HG02623 (cell line): ENCODE measurements at regions not wholly inside any gene's neighbourhood (a gene's known extent, or its start where the extent isn't known, plus 50 kb on each side); places are given as distances from the start of the nearest gene placed in this dataset.
"Not testable (repeated sequence)": the region's sequence is repeated elsewhere in the genome, so short reads cannot be mapped to it uniquely, and the experiment has no call there.

Source experiments
- ATAC-seq: cut with Tn5 transposase; IDR thresholded peaks from one replicate; pipeline ENCODE4 v1.9.1; 2021; ENCODE audit warnings: moderate library complexity; ENCODE audit not compliant: unreplicated experiment

DNA sequence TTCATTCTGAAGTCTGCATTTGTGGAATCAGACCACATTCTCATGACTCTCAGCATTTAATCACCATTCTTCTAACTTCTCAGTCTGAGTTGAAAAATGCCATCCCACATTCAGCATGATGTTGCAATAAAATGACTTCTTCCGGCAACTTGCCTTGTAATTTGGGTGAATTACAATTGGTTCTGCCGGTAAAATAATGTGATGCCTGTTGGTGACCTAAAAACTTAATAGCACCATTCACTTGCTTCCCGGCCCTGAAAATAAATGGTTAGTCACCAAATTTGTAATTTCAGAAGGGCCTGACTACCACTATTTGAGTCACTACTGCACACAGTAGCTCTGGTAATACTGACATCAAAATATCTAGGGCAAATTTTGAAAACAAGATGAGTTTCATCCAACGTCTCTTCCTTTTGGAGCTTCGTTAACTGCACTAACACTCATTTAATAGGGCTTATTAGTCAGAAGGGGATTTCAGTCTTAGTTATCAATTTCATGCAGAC is 637.1 kb upstream of the CHAC2 start:
- ATAC-seq = no peak

DNA sequence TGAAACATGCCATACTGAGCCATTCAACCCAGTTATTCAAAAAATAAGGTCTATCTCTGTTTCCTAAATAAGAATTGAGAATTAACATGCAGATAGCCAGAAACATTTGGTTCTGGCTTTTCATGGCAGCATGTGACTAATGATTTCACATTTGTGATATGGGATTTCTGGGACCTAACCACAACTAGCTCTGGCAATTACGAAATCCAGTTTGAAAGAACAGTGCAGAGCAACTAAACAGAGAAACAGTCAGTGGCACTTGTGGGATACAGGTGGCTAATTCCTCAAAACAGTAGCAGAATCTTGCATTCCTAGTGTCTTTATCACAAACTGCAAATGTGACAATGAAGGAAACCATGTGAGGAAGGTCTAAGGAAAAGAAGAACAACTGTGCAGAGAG is 637.8 kb upstream of the CHAC2 start:
- ATAC-seq = no peak

DNA sequence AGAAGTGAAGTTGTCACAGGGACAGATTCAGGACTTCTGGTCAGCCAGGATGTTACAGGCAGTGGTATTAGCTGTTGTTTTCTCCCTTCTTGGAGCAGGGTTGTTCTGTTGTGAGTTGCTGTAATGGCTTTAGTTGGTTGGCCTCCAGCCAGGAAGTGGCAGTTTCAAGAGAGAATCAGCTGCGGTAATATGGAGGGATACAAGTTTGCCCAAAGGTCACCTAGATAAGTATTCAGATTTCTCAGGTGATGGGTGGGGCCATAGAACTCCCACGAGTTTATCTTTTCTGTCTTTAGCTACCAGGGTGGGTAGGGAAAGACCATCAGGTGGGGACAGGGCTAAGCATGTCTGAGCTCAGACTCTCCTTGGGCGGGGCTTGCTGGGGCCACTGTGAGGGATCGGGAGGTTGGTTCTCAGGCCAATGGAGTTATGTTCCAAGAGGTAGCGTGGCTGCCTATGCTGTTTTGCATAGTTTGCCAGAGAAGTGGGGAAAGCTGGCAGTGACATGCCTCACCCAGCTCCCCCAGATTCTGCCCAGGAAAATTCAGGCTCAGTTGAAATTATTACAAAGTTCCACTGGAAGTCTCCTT is 640.4 kb upstream of the CHAC2 start:
- ATAC-seq = no peak

DNA sequence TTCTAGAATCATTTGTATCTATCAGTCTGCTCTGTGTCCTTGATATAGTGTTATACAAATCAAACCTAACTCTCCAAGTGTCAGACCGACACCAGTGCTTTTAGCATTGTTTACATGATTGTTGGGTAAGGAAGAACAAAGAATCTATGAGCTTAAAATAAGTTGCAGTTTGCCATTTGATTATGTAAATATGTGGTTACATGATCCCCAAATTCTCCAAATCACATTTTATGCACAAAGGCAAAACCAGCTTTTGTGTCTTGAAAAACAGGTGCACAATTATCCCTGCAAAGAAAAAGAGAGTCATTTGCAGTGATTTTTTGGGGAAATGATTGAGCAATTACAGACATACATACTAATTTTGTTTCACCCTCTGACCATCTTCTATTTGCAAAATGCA is 652.6 kb upstream of the CHAC2 start:
- no peak for ATAC-seq

DNA sequence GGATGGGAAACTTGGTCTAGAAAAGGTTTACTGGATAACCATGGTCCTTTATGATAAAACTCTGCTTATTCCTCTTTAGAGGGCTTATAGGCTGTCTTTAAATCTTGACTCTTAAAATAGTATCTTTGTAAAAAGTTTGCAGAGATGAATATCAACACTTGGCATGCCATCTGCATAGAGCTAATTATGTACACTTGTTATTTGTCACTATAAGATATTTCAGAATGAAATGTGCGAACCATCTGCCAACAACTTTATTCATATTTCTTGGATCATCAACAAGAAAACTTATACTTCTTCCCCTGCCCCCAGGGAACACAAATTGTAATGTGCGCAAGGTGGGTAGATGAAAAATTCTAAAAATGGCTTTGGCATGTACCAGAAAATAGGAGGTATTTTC is 653.0 kb upstream of the CHAC2 start:
- ATAC-seq = no peak

DNA sequence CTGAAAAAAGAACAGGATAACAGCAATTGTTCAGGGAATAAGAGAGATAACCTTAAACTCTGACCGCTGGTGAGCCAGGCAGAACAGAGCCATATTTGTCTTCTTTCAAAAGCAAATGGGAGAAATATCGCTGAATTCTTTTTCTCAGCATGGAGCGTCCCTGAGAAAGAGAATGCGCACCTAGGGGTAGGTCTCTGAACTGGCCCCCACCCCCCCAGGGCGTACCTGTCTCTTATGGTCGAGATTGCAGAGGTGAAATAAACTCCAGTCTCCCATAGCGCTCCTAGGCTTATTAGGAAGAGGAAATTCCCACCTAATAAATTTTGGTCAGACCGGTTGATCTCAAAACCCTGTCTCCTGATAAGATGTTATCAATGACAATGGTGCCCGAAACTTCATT is 655.2 kb upstream of the CHAC2 start:
- not testable (repeated sequence) for ATAC-seq

DNA sequence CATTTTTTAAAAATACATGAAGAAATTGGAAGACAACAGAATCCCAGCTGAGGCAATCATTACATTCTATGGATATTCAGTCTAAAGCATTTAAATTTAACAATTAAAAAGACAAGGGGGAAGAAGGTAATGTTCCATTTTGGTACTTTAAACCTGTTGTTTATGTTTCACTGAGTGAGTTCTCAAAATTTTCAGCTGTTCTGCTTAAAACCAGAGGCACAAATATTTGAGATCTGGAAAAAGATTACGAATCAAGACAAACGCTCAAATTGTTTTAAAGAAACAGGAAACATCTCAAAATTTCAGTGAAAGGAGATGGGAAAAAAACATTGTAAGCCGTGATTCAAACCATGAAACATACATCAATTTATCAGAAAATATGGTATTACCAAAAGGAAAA is 656.2 kb upstream of the CHAC2 start:
- no peak for ATAC-seq

DNA sequence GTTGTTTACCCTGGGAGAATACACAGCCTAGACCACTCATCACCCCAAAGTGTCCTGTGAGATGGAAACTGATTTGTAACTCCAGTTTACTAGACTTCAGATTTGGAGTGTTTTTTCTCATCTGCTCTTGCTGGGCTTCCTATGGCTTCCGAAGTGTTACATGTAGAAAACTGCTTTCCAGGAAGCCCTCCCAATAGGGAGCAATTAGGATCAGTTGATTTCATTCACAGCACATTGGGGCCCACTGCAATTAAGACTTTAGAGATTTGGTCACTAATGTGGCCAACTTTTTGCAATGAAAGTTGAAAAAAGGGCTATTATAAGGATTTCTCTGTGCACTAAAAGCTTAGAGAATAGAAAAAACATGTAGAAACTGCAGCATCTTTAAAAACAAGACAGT is 656.6 kb upstream of the CHAC2 start:
- ATAC-seq = no peak

DNA sequence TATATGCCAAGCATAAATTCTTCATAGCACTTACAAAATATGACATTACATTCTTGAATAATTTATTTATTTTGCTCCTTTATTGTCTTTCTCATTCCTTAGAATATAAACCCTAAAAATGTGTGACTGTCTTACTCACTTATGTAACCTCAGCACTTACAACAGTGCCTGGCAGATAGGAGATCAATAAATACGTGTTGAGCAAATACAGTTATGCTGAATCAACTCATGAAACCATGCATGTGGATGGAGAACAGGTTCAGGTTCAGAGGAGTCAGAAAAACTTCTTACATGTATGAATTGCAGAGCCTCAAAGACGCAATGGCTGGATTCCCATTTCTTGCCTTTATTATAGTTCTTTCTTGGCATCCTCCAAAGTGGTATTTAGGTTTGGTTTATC is 659.4 kb upstream of the CHAC2 start:
- ATAC-seq = no peak

DNA sequence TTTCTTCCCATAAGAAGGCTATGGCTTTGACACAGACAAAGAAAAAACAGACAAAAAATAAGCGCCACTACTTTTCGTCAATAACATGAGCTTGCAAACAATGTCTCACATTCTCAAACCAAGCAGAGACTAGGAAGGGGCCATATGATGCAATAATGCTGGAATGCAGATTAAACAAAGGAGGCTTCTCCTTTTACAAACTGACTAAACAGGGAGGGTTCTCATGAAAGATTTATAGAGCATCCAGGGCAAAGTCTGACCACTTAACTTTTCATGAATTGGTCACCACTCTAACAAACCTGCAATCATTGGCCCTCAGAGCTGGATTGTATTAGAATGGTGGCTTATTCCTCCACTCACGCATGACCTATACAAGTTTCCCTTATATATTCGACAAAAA is 663.3 kb upstream of the CHAC2 start:
- no peak for ATAC-seq

DNA sequence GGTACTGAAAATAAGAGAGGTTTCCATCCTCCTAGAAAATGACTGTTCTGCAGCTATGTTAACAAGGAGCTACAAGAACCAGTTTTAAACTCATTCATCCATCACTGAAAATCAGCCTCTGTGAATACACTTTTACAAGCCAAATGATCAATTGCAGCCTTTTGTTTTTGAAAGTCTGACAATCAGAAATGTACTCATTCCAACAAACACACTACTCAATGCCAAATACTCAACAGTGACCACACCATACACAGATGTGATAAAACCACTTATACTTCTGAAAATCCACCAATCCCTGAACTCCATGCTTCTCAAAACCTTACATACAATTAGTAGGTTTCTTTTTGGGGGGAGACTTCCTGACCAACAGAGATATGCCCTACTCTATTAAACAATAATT is 663.9 kb upstream of the CHAC2 start:
- ATAC-seq = no peak

DNA sequence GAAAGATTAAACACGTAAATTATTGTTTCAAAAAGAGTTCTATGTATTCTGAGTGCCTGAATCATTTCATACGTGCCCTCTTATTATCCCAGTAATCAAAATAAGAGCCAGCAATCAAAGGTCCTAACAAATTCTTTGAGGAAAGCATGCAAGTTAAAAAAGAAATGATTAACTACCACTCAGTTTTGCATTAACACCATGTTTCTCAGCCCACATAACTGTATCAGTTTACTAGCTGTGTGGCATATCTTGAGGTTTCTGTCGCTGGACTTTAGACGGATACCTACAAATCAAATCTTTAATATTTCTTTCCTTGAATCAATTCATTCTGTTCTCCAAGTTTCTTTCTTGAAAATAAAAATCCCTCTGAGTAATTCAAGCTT is 668.9 kb upstream of the CHAC2 start:
- no peak for ATAC-seq

DNA sequence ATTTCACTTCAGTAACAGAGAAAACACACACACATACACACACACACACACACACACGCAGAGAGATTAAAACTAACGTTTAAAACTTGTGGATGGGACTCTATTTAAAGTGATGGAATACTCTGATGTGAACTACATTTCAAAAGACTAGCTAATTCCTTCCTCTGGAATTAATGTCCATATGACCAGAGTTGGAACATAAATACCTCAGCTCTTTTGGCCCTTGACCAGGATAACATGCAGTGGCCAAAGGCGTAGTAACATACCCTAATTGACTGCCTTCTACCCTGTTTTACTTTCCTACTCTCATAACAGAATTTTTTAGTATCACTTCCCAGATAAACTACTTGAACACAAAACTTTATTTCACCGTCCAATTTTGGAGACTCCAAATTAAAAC is 671.3 kb upstream of the CHAC2 start:
- ATAC-seq = no peak

DNA sequence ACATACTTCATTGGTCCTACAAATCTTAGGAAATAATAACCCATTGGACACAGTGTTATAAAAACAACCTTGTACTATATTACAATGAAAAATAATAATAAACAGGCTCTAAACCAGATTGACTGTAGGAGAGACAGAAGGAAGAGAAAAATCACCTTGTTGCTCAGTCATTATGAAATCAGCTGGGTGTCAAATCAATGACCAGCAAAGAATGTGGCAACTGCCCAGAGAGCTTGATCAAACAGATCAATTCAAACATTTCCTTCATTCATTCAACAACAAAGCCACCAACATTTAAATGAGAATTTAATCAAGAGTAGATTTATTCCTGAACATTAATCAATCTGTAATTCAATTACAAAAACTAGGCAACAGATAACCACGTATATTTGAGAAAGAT is 671.9 kb upstream of the CHAC2 start:
- ATAC-seq = no peak

DNA sequence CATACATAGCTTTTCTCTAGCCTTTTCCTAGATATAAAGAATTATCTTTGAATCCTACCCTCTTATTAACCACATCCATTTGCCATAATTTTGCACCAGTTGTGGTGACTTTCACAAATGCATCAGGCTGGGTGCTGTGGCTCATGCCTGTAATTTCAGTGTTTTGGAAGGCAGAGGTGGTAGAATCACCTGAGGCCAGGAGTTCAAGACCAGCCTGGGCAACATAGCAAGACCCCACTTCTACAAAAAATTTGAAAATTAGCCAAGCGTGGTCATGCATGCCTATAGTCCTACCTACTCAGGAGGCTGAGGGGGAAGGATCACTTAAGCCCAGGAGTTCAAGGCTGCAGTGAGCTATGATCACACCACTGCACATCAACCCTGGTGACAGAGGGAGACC is 672.4 kb upstream of the CHAC2 start:
- no peak for ATAC-seq

DNA sequence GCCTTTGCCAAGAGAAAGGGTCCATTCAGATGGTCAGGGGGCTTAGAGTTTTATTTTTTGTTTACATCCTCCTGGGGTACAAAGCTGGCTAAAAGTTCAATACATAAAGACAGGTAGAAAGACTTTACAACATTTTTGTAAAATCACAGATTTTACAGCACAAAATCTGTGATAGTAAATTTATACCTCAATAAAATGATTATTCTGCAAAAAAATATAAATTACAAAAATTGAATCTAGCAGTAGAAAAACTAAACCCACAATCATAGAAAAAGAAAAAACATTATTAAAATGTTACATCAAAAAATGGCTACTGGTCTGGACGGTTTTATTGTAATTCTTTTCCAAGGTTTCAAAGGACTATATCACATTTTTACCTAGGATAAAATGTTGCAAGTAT is 674.2 kb upstream of the CHAC2 start:
- ATAC-seq = no peak

DNA sequence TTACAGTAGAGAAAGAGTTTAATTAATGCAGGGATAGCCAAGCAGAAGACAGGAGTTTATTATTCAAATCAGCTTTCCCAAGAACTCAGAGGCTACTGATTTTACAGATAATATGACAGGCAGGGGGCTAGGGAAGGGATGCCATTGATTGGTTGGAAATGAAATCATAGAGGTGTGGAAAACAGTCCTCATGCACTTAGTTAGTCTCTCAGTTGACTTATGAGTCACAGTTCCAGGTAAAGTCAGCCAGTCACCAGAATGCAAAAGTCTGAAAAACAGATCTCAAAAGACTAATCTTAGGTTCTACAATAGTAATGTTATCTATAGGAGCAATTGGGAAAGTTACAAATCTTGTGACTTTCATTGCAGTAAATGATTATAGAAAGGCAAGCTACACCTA is 676.4 kb upstream of the CHAC2 start:
- ATAC-seq = no peak

DNA sequence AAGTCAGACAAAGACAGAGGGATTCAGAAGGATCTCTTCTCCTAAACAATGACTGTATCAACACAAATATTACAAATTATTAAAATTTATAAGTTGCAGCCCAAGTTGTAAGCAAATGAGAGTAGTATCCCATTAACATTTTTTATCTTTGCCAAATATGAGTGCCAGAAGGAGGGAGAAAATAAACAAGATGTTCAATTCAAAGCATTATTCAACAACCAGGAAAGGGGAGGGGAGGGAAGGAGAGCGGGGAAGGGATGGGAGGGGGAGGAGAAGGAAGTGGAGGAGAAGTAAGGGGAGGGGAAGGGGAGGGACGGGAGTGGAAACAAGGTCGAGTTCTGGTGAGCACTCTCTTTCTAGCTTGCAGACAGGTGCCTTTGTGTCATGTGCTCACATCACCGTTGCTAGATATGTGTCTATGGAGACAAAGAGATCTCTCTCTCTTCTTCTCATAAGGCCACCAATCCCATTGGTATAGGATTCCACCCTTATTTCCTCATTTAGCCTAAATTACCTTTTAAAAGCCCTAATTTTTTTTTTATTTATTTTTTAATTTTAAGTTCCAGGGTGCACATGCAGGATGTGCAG is 679.6 kb upstream of the CHAC2 start:
- no peak for ATAC-seq

DNA sequence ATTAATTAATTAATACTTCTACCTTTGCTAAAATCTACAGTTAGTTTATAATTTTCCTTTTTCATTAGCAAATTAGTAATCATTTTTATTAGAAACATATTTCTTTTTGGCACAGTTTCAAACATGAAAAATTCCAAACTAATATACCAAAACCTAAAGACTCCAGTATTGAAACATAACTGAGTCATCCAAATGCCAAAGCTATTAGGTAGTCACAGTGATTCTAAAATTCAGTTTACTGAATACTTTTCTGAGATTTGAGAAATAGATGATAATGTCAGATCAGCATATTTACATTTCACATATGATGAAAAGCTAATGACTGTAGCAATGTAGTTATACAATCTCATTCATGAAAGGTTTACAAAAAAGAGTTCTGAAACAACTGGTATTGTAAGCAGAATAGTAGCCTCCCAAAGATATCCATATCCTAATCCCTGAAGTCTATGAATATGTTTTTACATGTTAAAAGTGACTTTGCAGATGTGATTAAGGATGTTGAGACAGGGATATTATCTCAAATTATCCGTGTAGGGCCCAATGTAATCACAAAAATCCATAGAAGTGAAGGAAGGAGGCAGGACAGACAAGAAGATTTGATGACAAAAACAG is 680.2 kb upstream of the CHAC2 start:
- no peak for ATAC-seq

DNA sequence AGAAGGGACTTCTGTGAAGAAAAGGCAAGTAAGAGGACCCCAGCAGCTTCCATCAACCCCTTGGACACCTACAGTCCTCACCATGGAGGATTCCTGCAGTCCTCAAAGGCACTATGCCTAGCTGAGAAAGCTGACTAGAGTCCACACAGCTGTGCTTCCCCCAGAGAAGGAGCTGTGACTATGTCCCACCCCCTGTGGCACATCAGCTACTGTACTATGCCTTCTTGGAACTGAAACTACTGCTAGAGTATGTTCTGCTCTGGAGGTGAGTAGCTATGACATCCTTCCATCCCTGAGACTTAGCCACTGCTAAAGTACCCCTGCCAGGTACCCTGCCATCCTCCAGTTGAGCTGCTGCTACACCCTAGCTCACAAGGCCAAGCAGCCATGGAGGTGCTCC is 690.2 kb upstream of the CHAC2 start:
- no peak for ATAC-seq

DNA sequence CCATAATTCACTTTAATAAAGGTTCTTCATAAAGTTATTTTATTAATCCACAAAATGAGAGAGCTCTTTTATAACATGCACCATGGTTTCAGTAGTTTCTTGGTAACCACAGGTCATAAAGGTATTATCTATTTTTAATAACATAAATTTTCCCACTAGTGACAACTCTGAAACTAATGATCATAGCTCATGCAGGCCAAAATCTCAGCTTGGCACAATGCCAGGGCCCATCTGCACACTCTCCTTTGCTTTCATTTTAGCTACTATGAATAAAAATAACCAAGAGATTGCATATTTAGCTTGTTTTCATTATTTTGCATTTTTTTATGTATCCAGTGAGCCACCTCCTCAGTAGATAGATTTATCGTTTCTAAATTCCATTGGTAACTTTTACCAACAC is 691.8 kb upstream of the CHAC2 start:
- ATAC-seq = no peak

DNA sequence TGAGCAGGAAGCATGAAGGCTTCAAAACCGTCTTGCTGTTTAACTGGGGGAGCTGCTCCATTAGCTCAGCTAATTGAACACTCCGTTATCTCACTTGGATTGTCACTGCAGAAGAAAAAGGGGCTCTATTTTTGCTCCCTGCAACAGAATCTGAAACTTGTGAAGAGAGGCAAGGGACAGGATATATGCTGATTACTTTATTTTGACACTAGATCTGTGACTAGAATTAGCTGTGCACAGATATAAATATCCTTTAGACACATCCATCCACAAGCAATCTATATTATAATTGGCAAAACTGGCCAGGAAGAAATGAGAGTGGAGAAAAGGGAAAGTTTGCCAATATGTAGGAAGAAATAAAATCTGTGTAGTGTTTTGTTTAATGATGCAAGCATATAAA is 700.1 kb upstream of the CHAC2 start:
- ATAC-seq = no peak

DNA sequence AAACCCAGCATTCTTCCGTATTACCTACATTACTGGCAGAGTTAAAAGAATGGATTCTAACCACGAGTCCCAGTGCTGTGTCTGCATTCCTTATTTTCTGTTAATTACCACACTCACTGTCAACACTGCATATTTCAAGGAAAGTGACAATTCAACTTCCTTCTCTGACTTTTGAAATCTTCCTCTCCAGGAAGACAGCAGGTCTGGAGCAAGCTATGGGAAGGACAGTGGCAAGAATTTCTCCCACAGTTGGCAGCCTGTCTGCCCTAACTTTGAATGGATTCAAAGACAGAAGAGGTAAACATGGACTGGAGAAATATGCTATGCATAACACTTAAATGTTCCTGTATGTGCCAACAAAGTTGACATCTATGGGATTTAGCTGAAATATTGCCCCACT is 700.5 kb upstream of the CHAC2 start:
- no peak for ATAC-seq
